Vagina (tissue), 2 donors: ENCODE measurements at regions not wholly inside any gene's neighbourhood (a gene's known extent, or its start where the extent isn't known, plus 50 kb on each side); places are given as distances from the start of the nearest gene placed in this dataset.

Experiments
- DNase-seq, 2 donors: peaks; one replicate each; pipeline ENCODE4 v3.0.0-alpha.2; 2017; ENCODE audit errors: extremely low spot score in 2 of 2
- H3K27ac ChIP-seq: fragments of 200-600 bp; sonication (generic); one replicate; pipeline ENCODE4 v1.5.1; 2019
- H3K27me3 ChIP-seq: fragments of 200-600 bp; sonication (generic); one replicate; pipeline ENCODE4 v1.5.1; 2019
- H3K36me3 ChIP-seq, 2 donors: fragments of 200-600 bp; sonication (generic); one replicate each; pipeline ENCODE4 v1.5.1; 2017 to 2019
- H3K4me1 ChIP-seq: fragments of 200-600 bp; sonication (generic); one replicate; pipeline ENCODE4 v1.5.1; 2019
- H3K4me3 ChIP-seq, 2 donors: fragments of 200-600 bp; sonication (generic); 1 replicate in 1 of 2; 2 replicates in 1 of 2; pipeline ENCODE4 v1.5.1; 2016 to 2019
- H3K9me3 ChIP-seq: fragments of 200-600 bp; sonication (generic); one replicate; pipeline ENCODE4 v1.5.1; 2019
- POLR2A ChIP-seq, 2 donors: fragments of 450-650 bp; IDR thresholded peaks; one replicate each; pipeline ENCODE4 v1.6.1; 2017; ENCODE audit warnings: antibody characterized with exemption in 2 of 2, mild to moderate bottlenecking in 2 of 2, moderate library complexity in 2 of 2
- POLR2AphosphoS5 ChIP-seq, 2 donors: sonication (generic); formaldehyde crosslinking; IDR thresholded peaks; one replicate each; pipeline ENCODE4 v1.9.0; 2017; ENCODE audit warnings: antibody characterized with exemption in 2 of 2, mild to moderate bottlenecking in 2 of 2, low read depth in 1 of 2; ENCODE audit not compliant: insufficient read depth in 1 of 2
- intact Hi-C: fragments of 100-400 bp; cut with DNase I; formaldehyde crosslinking; loops from one replicate; pipeline ENCODE4 v1.15.1; 2023
- TF ChIP-seq, protein P1 (sequence below), 3 experiments: fragments of 450-650 bp in 2 of 3; fragments of 200-600 bp in 1 of 3; sonication (generic) in 1 of 3; IDR thresholded peaks; one replicate each; pipeline ENCODE4 v1.5.1; 2017 to 2019; ENCODE audit warnings: antibody characterized with exemption in 3 of 3, mild to moderate bottlenecking in 2 of 3, moderate library complexity in 2 of 3

DNA sequence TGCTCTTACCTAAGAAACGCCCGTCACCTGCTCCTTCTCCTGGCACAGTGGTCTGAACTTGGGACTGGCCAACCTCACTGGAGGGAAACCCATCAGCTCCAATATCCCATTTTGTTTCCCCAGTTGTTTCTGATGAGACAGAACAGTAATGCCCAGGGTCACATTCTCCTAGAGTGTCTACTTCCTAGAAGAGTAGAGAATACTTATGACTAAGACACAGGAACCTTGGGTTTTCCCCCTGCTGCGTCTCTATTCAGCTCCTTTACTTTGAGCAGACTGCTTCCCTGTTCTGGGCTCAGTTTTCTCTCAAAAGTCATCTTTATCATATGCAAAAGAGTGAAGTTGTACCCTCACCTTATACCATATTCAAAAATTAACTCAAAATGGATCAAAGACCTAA lies 79.4 kb downstream of the POLR2M start:
- Histone ChIP-seq H3K4me3 (no peak overlapping the region), H3K36me3 (no peaks in the 10 kb centered on the region), H3K27me3 (no peaks in the 10 kb centered on the region), H3K27ac (no peak overlapping the region), H3K9me3 (no peaks in the 10 kb centered on the region), H3K4me1 (peaks cover 9% of the 10 kb centered on the region)
- intact Hi-C loops: no loop called here
- DNase-seq: no peak
- TF ChIP-seq, protein P1, sequence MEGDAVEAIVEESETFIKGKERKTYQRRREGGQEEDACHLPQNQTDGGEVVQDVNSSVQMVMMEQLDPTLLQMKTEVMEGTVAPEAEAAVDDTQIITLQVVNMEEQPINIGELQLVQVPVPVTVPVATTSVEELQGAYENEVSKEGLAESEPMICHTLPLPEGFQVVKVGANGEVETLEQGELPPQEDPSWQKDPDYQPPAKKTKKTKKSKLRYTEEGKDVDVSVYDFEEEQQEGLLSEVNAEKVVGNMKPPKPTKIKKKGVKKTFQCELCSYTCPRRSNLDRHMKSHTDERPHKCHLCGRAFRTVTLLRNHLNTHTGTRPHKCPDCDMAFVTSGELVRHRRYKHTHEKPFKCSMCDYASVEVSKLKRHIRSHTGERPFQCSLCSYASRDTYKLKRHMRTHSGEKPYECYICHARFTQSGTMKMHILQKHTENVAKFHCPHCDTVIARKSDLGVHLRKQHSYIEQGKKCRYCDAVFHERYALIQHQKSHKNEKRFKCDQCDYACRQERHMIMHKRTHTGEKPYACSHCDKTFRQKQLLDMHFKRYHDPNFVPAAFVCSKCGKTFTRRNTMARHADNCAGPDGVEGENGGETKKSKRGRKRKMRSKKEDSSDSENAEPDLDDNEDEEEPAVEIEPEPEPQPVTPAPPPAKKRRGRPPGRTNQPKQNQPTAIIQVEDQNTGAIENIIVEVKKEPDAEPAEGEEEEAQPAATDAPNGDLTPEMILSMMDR (IDR thresholded peaks at IDR 0.05): no peak

GRCh38 chr15:57789225-57789624 lies 82.7 kb downstream of the POLR2M start:
- Histone ChIP-seq H3K9me3 (no peaks in the 10 kb centered on the region), H3K4me3 (no peak overlapping the region), H3K27ac (no peak overlapping the region), H3K36me3 (no peaks in the 10 kb centered on the region), H3K4me1 (peaks cover 2% of the 10 kb centered on the region), H3K27me3 (no peaks in the 10 kb centered on the region)
- intact Hi-C loops: no loop called here
- DNase-seq: no peak
- TF ChIP-seq POLR2AphosphoS5 (IDR thresholded peaks at IDR 0.05; ENCODE audit: insufficient read depth in 1 of 2, low read depth in 1 of 2): no peak
- TF ChIP-seq POLR2A (IDR thresholded peaks at IDR 0.05): no peak
- TF ChIP-seq, protein P1 (IDR thresholded peaks at IDR 0.05): no peak

DNA sequence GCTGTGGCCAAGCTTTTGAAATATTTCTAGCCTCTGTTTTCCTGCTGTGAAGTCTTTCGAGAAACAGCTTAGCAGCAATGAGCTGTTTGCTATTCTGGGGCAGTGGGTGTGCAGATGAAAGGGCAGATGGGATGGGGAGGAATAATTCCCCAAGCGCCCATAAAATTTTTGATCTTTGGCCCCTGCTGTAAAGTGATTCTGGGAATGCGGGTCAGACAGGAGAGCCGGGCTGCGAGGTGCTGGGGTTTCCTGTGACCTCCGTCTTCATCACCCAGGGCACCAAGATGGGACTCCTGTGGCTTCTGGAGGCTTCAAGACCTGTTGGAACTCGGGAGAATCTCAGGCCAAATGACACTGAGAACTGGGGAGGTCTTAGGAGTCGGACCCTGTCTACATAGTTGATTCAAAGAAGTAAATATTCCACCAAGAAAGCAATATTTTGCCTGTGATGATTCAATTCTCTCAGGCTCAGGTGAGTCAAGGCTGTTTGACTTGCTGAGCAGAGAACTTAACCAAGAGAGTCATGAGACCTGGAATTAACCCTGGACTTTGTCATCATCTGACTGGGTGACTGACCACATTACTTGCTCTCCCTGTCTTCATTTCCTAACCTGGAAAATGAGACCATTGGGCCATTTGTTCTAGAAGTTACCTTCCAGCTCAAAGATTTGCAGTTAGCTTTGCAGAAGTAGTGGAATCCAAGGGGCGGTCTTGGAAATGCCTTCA lies 86.4 kb downstream of the POLR2M start:
- intact Hi-C loops: no loop called here

DNA sequence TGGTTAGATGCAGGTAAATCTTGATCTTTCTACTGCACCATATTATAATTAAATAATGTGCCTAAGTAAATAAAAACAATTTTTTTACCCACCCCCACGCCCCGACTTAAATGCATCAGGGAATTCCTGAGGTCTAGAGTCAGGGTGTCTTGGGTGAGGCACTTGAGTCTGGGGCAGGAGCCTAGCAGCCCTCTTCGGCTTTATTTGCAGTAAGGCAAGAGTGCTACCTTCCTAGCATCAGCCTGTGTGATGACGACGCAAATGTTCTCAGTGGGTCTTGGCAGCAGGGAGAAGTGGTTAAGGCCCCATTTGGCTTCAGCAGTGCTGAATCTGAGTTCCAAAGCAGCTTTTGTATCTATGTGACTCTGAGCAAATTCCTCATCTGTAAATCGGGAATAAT lies 88.7 kb downstream of the POLR2M start:
- TF ChIP-seq POLR2A (IDR thresholded peaks at IDR 0.05) (no peak), POLR2AphosphoS5 (IDR thresholded peaks at IDR 0.05; ENCODE audit: insufficient read depth in 1 of 2, low read depth in 1 of 2) (no peak)
- TF ChIP-seq, protein P1 (IDR thresholded peaks at IDR 0.05): no peak
- H3K27me3 ChIP-seq: no peaks in the 10 kb centered on the region
- H3K36me3 ChIP-seq: no peaks in the 10 kb centered on the region
- no peaks in the 10 kb centered on the region for H3K9me3 ChIP-seq
- H3K27ac ChIP-seq: no peak overlapping the region
- no peaks in the 10 kb centered on the region for H3K4me1 ChIP-seq
- no peak overlapping the region for H3K4me3 ChIP-seq
- intact Hi-C loops: no loop called here
- DNase-seq: no peak

More for the DNA sequence above, 86.4 kb downstream of the POLR2M start:
- no peak overlapping the region for H3K27ac ChIP-seq
- no peaks in the 10 kb centered on the region for H3K9me3 ChIP-seq
- H3K36me3 ChIP-seq: no peaks in the 10 kb centered on the region
- H3K4me1 ChIP-seq: no peaks in the 10 kb centered on the region
- DNase-seq: no peak
- H3K27me3 ChIP-seq: no peaks in the 10 kb centered on the region
- H3K4me3 ChIP-seq: no peak overlapping the region
- TF ChIP-seq, protein P1 (IDR thresholded peaks at IDR 0.05): no peak
- no peak for TF ChIP-seq POLR2AphosphoS5 (IDR thresholded peaks at IDR 0.05; ENCODE audit: insufficient read depth in 1 of 2, low read depth in 1 of 2)
- no peak for TF ChIP-seq POLR2A (IDR thresholded peaks at IDR 0.05)

GRCh38 chr15:57796146-57796545 lies 89.6 kb downstream of the POLR2M start:
- intact Hi-C loops: no loop called here
- Histone ChIP-seq H3K4me1 (no peaks in the 10 kb centered on the region), H3K27ac (no peak overlapping the region), H3K9me3 (no peaks in the 10 kb centered on the region), H3K36me3 (no peaks in the 10 kb centered on the region), H3K4me3 (no peak overlapping the region), H3K27me3 (no peaks in the 10 kb centered on the region)
- DNase-seq: no peak
- TF ChIP-seq POLR2AphosphoS5 (IDR thresholded peaks at IDR 0.05; ENCODE audit: insufficient read depth in 1 of 2, low read depth in 1 of 2): no peak
- TF ChIP-seq, protein P1 (IDR thresholded peaks at IDR 0.05): no peak
- TF ChIP-seq POLR2A (IDR thresholded peaks at IDR 0.05): no peak
